Small intestine (tissue), 7 donors: ENCODE measurements at regions not wholly inside any gene's neighbourhood (a gene's known extent, or its start where the extent isn't known, plus 50 kb on each side); places are given as distances from the start of the nearest gene placed in this dataset.

Source experiments
- DNase-seq, 2 donors: peaks; one replicate each; pipeline versions ENCODE4 v3.0.0 to v3.0.0-alpha.2; 2013
- FAIRE-seq: peaks from 2 replicates; lab custom pipeline; 2012; peaks lifted over from hg19 to GRCh38; lab: Jason Lieb, UNC
- H3K27ac ChIP-seq, 3 donors: one replicate each; pipeline ENCODE4 v1.5.1; 2013; ENCODE audit warnings: low read length in 2 of 3, mild to moderate bottlenecking in 2 of 3, control low read depth in 1 of 3, inconsistent platforms in 1 of 3, low read depth in 1 of 3, moderate library complexity in 1 of 3
- H3K27me3 ChIP-seq, 3 donors: one replicate each; pipeline ENCODE4 v1.6.1; 2013; ENCODE audit warnings: low read length in 3 of 3, inconsistent platforms in 1 of 3; ENCODE audit not compliant: control insufficient read depth in 3 of 3, insufficient read depth in 3 of 3
- H3K36me3 ChIP-seq, 3 donors: one replicate each; pipeline ENCODE4 v1.6.1; 2013; ENCODE audit warnings: low read length in 3 of 3, inconsistent platforms in 1 of 3, low read depth in 1 of 3, mild to moderate bottlenecking in 1 of 3, moderate library complexity in 1 of 3; ENCODE audit not compliant: control insufficient read depth in 3 of 3, insufficient read depth in 2 of 3
- H3K4me1 ChIP-seq, 3 donors: one replicate each; pipeline ENCODE4 v1.6.1; 2013; ENCODE audit warnings: low read length in 2 of 3, inconsistent platforms in 1 of 3, low read depth in 1 of 3, mild to moderate bottlenecking in 1 of 3, moderate library complexity in 1 of 3; ENCODE audit not compliant: control insufficient read depth in 3 of 3, insufficient read depth in 2 of 3
- H3K4me3 ChIP-seq, 3 donors: one replicate each; pipeline ENCODE4 v1.5.1; 2013; ENCODE audit warnings: low read length in 3 of 3, control low read depth in 1 of 3, inconsistent platforms in 1 of 3, low read depth in 1 of 3, mild to moderate bottlenecking in 1 of 3, moderate library complexity in 1 of 3
- H3K9me3 ChIP-seq, 2 donors: one replicate each; pipeline ENCODE4 v1.6.1; 2013; ENCODE audit warnings: low read depth in 1 of 2, low read length in 1 of 2; ENCODE audit not compliant: control insufficient read depth in 2 of 2, insufficient read depth in 1 of 2
- WGBS, 3 donors: extraction: QIAGEN DNeasy Blood & Tissue Kit; methylation state at CpG; one replicate each; pipeline ENCODE4 v1.1.7; 2013; 5-methylcytosine and 5-hydroxymethylcytosine counted together
- donor health status: healthy with polysubstance abuse.
- donor health status: control.
- donor health status: control.
- donor health status: Bipolar disorder and iron deficiency.
- donor health status: healthy.

GRCh38 chr1:30321996-30322858 is 401.2 kb downstream of the MATN1 start:
- Histone ChIP-seq H3K4me3 (no peak overlapping the region), H3K4me1 (no peaks in the 10 kb centered on the region), H3K36me3 (no peaks in the 10 kb centered on the region), H3K27me3 (peaks cover 0 to 2% (median 2%) of the 10 kb centered on the region in 3 donors), H3K27ac (no peak overlapping the region), H3K9me3 (no peaks in the 10 kb centered on the region)
- FAIRE-seq (no peak), DNase-seq (no peak)
- 56 to 71% (median 60%) methylated on average over 8 to 10 of the region's 10 CpGs for WGBS, 3 donors

DNA sequence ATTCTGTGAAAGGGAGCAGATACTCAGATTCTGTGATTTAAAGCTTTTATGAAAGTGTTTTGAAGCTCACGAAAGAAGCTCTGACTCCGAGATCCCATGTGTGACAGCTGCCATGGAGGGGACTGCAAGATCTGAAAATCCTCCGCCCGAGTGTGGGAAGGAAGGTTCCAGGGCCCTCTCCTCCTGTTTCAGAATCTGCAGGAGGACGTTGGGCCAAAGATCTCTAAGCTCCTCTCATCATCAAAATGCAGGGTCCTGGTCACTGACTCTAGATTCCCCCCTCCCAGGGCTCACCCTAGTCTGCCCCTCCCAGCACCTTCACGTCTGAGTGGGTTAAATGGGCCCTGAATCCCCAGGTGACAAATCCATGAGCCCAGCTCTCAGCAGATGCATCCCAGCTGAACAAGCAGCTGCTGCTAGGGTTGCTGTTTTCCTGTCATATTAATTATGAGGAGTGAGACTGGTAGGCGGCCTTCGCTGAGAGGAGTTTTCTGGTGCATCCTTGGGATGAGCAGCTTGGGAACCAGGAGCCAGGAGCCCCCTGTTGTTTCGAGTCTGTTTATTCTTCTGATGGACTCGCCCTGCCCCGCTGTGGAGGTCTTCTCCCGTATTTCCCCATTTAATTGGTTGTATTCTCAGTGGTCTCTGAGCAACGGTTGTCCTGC is 402.0 kb downstream of the MATN1 start:
- no peak for FAIRE-seq
- H3K27me3 ChIP-seq = peaks cover 0 to 2% (median 2%) of the 10 kb centered on the region in 3 donors
- 53 to 60% (median 53%) methylated on average over 13 of the region's 13 CpGs for WGBS, 3 donors

GRCh38 chr1:30320581-30320890 is 402.8 kb downstream of the MATN1 start:
- no peaks in the 10 kb centered on the region for H3K9me3 ChIP-seq
- DNase-seq = no peak
- FAIRE-seq = no peak
- H3K4me3 ChIP-seq = no peak overlapping the region
- no peak overlapping the region for H3K27ac ChIP-seq
- peaks cover 0 to 2% (median 2%) of the 10 kb centered on the region in 3 donors for H3K27me3 ChIP-seq
- H3K36me3 ChIP-seq = no peaks in the 10 kb centered on the region
- no peaks in the 10 kb centered on the region for H3K4me1 ChIP-seq
- WGBS, 3 donors = 40 to 53% (median 50%) methylated on average over 2 of the region's 2 CpGs

More for the DNA sequence above, 402.0 kb downstream of the MATN1 start:
- DNase-seq = no peak
- Histone ChIP-seq H3K27ac (no peak overlapping the region), H3K4me1 (no peaks in the 10 kb centered on the region), H3K36me3 (no peaks in the 10 kb centered on the region), H3K4me3 (no peak overlapping the region), H3K9me3 (no peaks in the 10 kb centered on the region)

GRCh38 chr1:30319765-30320580 is 403.4 kb downstream of the MATN1 start:
- Histone ChIP-seq H3K4me1 (no peaks in the 10 kb centered on the region), H3K36me3 (no peaks in the 10 kb centered on the region), H3K27me3 (peaks cover 0 to 2% (median 2%) of the 10 kb centered on the region in 3 donors), H3K9me3 (no peaks in the 10 kb centered on the region), H3K27ac (no peak overlapping the region), H3K4me3 (no peak overlapping the region)
- WGBS, 3 donors = 64 to 71% (median 64%) methylated on average over 11 of the region's 11 CpGs
- DNase-seq (no peak), FAIRE-seq (no peak)

- DNase-seq (no peak), FAIRE-seq (no peak)
- no peak overlapping the region for H3K27ac ChIP-seq
- H3K4me1 ChIP-seq = no peaks in the 10 kb centered on the region
- H3K36me3 ChIP-seq = no peaks in the 10 kb centered on the region
- H3K27me3 ChIP-seq = peaks cover 0 to 5% (median 2%) of the 10 kb centered on the region in 3 donors
- 60 to 68% (median 64%) methylated on average over 17 to 18 of the region's 18 CpGs for WGBS, 3 donors
- H3K9me3 ChIP-seq = no peaks in the 10 kb centered on the region
- no peak overlapping the region for H3K4me3 ChIP-seq
Measured at GRCh38 chr1:30318864-30319718, 404.3 kb downstream of the MATN1 start.

DNA sequence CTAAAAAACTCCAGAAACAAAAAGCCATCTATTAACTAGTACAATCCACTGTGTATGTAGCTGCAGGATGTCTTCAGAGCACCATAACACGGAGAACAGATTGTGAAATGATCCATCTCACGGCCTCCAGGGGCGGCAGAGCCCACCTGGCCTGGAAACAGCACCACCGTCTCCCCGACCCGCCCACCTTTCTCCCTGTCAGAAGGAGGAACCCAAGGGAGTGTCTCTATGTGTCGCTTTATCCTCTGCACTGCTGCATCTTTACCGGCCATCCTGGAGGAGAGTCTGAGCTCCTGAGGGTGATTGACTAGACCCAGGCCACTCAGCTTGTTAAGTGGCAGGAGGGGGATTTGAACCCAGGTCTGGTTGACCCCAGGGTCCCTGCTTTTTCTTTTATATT is 405.0 kb downstream of the MATN1 start:
- H3K9me3 ChIP-seq = no peaks in the 10 kb centered on the region
- no peak for DNase-seq

DNA sequence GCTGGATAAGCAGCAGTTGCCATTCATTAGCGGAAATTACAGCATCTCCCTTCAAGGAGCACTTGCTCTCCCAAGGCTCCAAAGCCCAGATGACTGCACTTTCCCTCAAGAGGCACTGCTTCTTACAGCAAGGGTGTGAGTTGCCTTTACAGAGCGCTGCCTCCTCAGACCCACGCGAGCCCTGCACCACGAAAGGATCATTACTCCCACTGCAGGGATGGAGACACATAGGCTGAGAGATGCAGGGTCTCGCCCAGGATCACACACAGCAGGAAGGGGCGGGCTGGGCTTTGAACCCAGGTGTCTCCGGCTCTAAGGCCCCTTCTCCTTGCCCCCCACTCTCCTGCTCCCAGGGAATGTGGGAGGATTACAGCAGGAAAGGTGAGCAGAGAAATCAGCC is 405.5 kb downstream of the MATN1 start:
- Histone ChIP-seq H3K27ac (no peak overlapping the region), H3K27me3 (peaks cover 0 to 5% (median 2%) of the 10 kb centered on the region in 3 donors), H3K9me3 (no peaks in the 10 kb centered on the region), H3K4me1 (no peaks in the 10 kb centered on the region), H3K36me3 (no peaks in the 10 kb centered on the region), H3K4me3 (no peak overlapping the region)
- no peak for DNase-seq
- FAIRE-seq = no peak
- WGBS, 3 donors = 65 to 73% (median 68%) methylated on average over 8 of the region's 8 CpGs

More for the DNA sequence above, 405.0 kb downstream of the MATN1 start:
- H3K27me3 ChIP-seq = peaks cover 0 to 5% (median 2%) of the 10 kb centered on the region in 3 donors
- 26 to 45% (median 33%) methylated on average over 8 of the region's 8 CpGs for WGBS, 3 donors
- no peak overlapping the region for H3K27ac ChIP-seq
- no peak for FAIRE-seq
- H3K36me3 ChIP-seq = no peaks in the 10 kb centered on the region
- no peak overlapping the region for H3K4me3 ChIP-seq
- H3K4me1 ChIP-seq = no peaks in the 10 kb centered on the region
